BJ (cell line): ENCODE measurements at regions not wholly inside any gene's neighbourhood (a gene's known extent, or its start where the extent isn't known, plus 50 kb on each side); places are given as distances from the start of the nearest gene placed in this dataset.

ENCODE experiments used
- CTCF ChIA-PET: fragments of 350-600 bp; formaldehyde crosslinking; extraction: SDS; loops from one replicate; lab custom pipeline; 2021; ENCODE audit warnings: antibody characterized with exemption, inconsistent platforms; lab: Yijun Ruan, JAX
- POLR2A ChIA-PET: fragments of 300-600 bp; sonication (Branson Sonifier 250); formaldehyde crosslinking; extraction: SDS; loops from one replicate; lab custom pipeline; 2021; ENCODE audit warnings: antibody characterized with exemption; lab: Charles Lee
- DNase-seq: peaks from one replicate; pipeline ENCODE4 v3.0.0-alpha.2; 2011; ENCODE audit warnings: low read depth
- H3K27me3 ChIP-seq: 2 replicates; pipeline ENCODE4 v1.6.0; 2011; ENCODE audit warnings: low read length; ENCODE audit not compliant: control insufficient read depth, insufficient read depth
- H3K36me3 ChIP-seq: 2 replicates; pipeline ENCODE4 v1.5.1; 2011; ENCODE audit warnings: low read length; ENCODE audit not compliant: control insufficient read depth, insufficient read depth
- H3K4me3 ChIP-seq: 2 replicates; pipeline ENCODE4 v1.5.1; 2011; ENCODE audit warnings: low read depth, mild to moderate bottlenecking, control low read depth, low read length
- TF ChIP-seq, protein P1 (sequence below): IDR thresholded peaks from 2 replicates; pipeline ENCODE4 v1.5.1; 2011; ENCODE audit warnings: low read depth, mild to moderate bottlenecking, control low read depth, inconsistent platforms, low read length, moderate library complexity; ENCODE audit not compliant: insufficient read depth

DNA sequence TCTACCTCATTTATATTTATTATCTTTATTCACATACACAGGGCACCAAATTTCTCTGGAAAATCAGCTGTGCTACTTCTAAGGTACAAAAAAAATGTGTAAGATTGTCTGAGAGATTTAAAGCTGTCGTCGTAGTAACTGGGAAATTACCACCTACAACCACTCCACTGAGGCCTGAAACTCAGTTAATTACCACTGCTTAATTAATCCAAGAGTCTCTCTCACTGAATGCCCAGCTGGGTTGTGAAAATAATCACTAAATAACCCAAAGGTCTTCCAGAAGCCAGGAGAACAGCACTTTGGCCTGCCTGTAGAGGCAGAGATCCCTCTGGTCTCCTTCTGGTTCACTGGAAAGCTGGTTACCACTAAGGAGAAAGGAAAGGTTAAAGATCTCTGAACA lies 207.2 kb upstream of the TMPO start:
- TF ChIP-seq, protein P1, sequence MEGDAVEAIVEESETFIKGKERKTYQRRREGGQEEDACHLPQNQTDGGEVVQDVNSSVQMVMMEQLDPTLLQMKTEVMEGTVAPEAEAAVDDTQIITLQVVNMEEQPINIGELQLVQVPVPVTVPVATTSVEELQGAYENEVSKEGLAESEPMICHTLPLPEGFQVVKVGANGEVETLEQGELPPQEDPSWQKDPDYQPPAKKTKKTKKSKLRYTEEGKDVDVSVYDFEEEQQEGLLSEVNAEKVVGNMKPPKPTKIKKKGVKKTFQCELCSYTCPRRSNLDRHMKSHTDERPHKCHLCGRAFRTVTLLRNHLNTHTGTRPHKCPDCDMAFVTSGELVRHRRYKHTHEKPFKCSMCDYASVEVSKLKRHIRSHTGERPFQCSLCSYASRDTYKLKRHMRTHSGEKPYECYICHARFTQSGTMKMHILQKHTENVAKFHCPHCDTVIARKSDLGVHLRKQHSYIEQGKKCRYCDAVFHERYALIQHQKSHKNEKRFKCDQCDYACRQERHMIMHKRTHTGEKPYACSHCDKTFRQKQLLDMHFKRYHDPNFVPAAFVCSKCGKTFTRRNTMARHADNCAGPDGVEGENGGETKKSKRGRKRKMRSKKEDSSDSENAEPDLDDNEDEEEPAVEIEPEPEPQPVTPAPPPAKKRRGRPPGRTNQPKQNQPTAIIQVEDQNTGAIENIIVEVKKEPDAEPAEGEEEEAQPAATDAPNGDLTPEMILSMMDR = no peak
- DNase-seq = no peak
- Histone ChIP-seq H3K4me3 (no peak overlapping the region), H3K27me3 (no peaks in the 10 kb centered on the region), H3K36me3 (no peaks in the 10 kb centered on the region)
- ChIA-PET CTCF (no interaction called here), POLR2A (no interaction called here)

DNA sequence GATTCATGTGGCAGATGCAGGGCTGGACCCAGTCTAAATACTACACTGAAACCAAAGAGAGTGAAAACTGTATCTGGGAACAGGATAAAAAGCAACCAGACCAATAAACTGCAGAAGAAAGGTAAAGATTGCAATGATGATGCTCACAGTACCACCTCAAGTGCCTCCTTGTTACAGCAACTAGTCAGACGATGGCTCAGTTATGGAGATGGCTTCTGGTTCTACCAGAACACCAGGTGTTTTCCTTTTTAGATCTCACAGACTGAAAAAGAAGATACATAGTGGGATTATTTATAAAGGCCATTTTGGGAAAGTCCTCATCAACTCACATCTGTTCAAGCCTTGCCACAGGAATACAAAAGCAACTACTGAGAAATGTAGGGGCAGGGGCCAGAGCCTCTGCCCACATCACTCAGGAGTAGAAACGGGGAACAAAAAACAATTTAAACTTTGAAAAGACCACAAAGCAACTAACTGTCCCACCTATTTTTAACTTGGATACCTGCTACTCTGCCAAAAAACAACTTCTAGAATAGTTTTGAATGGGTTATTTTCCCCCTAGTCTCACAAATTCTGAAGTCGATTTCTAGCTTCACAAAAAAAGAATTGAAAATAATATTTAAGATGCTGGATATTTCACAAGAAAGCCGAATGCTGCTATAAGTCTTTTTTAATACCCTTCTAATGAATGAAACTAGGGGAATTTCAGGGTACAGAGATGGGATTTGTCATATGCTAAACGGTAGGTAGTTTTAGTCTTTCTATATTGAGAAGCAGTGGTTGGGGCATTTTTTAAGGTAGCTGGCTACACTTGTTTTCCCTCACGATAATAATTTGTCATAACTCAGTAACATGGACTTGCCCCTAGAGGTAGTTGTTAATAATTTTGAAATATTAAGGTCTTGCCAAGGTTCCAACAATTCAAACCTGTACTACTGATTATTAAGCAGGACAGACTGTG lies 197.2 kb upstream of the TMPO start:
- TF ChIP-seq, protein P1 = no peak
- CTCF ChIA-PET = no interaction called here
- POLR2A ChIA-PET = no interaction called here

DNA sequence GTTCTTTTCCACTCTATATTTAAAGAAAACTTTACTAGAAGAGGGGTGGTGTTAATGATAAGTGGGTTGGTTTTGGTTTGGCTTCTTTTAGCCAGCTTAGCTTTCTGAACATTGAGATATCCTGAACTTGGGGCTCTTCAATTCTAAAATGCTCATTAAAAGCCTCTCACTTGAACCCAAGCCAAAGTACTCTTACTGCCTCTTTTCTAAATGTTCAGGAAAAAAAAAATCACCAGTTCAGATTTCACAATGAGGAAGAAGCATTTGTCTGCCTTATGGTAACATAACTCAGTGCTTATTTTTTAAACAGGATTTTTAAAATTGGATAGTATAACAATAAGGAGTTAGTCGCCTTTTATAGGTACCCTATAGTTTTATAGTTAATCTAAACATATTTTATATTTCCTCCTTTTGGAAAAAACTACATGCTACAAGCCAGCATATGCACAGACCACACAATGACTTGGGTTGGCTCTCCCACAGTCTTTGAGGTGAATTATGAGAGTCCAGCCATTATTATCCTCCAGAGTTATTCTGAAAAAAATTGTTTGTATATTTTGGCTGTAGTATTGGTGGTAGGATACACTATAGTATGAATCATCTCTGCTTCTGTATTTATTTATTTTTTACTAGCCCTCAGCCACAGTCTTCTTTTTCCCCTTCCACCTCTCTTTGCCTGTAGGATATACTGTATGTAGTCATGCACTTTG lies 195.5 kb upstream of the TMPO start:
- DNase-seq = no peak
- Histone ChIP-seq H3K36me3 (no peaks in the 10 kb centered on the region), H3K4me3 (no peak overlapping the region), H3K27me3 (no peaks in the 10 kb centered on the region)
- TF ChIP-seq, protein P1 = no peak
- ChIA-PET POLR2A (no interaction called here), CTCF (no interaction called here)

More for the DNA sequence above, 197.2 kb upstream of the TMPO start:
- DNase-seq = no peak
- Histone ChIP-seq H3K4me3 (no peak overlapping the region), H3K36me3 (no peaks in the 10 kb centered on the region), H3K27me3 (no peaks in the 10 kb centered on the region)

DNA sequence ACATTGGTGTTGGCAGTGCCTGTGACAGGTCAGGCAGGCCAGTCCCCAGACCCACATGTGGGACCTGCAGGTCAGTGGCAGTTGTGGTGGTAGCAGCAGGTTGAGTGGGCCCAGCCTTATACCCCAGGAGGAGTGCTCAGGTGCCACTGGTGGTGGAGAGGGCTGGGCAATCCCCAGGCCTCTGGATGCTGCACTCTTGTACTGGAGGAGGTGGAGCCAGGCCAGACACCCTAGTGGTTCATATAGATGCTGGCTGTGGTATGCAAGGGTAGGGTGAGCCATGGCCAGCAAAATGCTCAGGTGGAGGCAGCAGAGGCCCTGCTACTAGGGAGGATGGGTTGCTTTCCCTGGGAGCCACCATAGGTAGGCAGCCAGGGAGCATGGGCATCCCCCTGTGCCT lies 190.4 kb upstream of the TMPO start:
- TF ChIP-seq, protein P1 = no peak
- H3K36me3 ChIP-seq = no peaks in the 10 kb centered on the region
- ChIA-PET POLR2A (no interaction called here), CTCF (no interaction called here)
- H3K27me3 ChIP-seq = no peaks in the 10 kb centered on the region
- no peak for DNase-seq
- H3K4me3 ChIP-seq = no peak overlapping the region

DNA sequence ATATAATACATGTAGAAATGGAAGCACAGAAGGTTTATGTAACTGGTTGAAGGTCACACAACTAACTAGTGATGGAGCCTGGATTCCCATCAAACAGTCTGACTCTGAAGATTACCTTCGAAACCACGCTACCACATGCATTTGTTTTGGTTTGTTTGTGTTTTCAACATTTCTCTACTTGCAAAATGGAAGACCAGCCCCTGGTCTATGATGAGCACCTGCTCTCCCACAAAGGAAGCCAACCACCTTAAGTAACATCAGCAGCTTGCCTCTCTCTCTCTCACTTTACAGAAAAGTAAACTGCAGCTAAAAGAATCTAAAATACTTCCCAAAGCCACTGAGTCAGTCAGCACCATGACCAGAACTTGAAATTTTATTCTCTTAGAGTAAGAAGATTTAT lies 186.9 kb upstream of the TMPO start:
- Histone ChIP-seq H3K27me3 (no peaks in the 10 kb centered on the region), H3K36me3 (no peaks in the 10 kb centered on the region), H3K4me3 (no peak overlapping the region)
- TF ChIP-seq, protein P1 = no peak
- CTCF ChIA-PET = interaction anchor here (1.0 kb wide), 1 partner anchor 24 kb away, joined by 3 read pairs; no protein-coding TSS in a partner anchor
- POLR2A ChIA-PET = no interaction called here
- no peak for DNase-seq
